NCI-H345 treated with DMSO at 0.1 percent for 48 hours (cell line): ENCODE measurements at regions not wholly inside any gene's neighbourhood (a gene's known extent, or its start where the extent isn't known, plus 50 kb on each side); places are given as distances from the start of the nearest gene placed in this dataset.
A peak's percentile ranks its signal among the peaks of the same experiment; 100 is the strongest.

Experiments used
- DNase-seq: peaks from one replicate; lab custom pipeline; 2025; ENCODE audit not compliant: unreplicated experiment; lab: John Stamatoyannopoulos, UW

- no peak for DNase-seq
Observed at GRCh38 chr13:108006619-108007018, 208.7 kb downstream of the LIG4 start.

GRCh38 chr13:108005231-108005630, 210.1 kb downstream of the LIG4 start:
- DNase-seq, result no peak

- peak; percentile 56 for DNase-seq
Observed at GRCh38 chr13:108003626-108004025, 211.7 kb downstream of the LIG4 start.

GRCh38 chr13:108000998-108001397, 214.3 kb downstream of the LIG4 start:
- DNase-seq, result no peak

- no peak for DNase-seq
Observed at GRCh38 chr13:107999751-108000150, 215.6 kb downstream of the LIG4 start.

GRCh38 chr13:107994137-107994536, 221.2 kb downstream of the LIG4 start:
- DNase-seq, result no peak

GRCh38 chr13:107993239-107993949, 221.9 kb downstream of the LIG4 start:
- DNase-seq, result no peak

GRCh38 chr13:107992542-107992941, 222.8 kb downstream of the LIG4 start:
- DNase-seq, result no peak

- DNase-seq, result peak; percentile 37
Observed at GRCh38 chr13:107977071-107977574, 238.2 kb downstream of the LIG4 start.

- DNase-seq, result no peak
Observed at GRCh38 chr13:107976628-107977027, 238.7 kb downstream of the LIG4 start.

- no peak for DNase-seq
Observed at GRCh38 chr13:107974409-107974808, 240.9 kb downstream of the LIG4 start.

- no peak for DNase-seq
Observed at GRCh38 chr13:107969546-107969945, 245.8 kb downstream of the LIG4 start.

- no peak for DNase-seq
Observed at GRCh38 chr13:107968470-107968869, 246.9 kb downstream of the LIG4 start.

GRCh38 chr13:107964395-107964794, 250.9 kb downstream of the LIG4 start:
- peak; percentile 35 for DNase-seq

GRCh38 chr13:107961849-107962608, 253.3 kb downstream of the LIG4 start:
- no peak for DNase-seq

- DNase-seq, result no peak
Observed at GRCh38 chr13:107960301-107960700, 255.0 kb downstream of the LIG4 start.

- no peak for DNase-seq
Observed at GRCh38 chr13:107956889-107957288, 258.4 kb downstream of the LIG4 start.

GRCh38 chr13:107942030-107942617, 273.2 kb downstream of the LIG4 start:
- no peak for DNase-seq

GRCh38 chr13:107941345-107942029, 273.8 kb downstream of the LIG4 start:
- no peak for DNase-seq

GRCh38 chr13:107937848-107938247, 277.5 kb downstream of the LIG4 start:
- DNase-seq, result no peak

- DNase-seq, result no peak
Observed at GRCh38 chr13:107931056-107931455, 284.3 kb downstream of the LIG4 start.
